Left renal pelvis (tissue), 4 donors: ENCODE measurements at regions not wholly inside any gene's neighbourhood (a gene's known extent, or its start where the extent isn't known, plus 50 kb on each side); places are given as distances from the start of the nearest gene placed in this dataset.
"Not testable (repeated sequence)": the region's sequence is repeated elsewhere in the genome, so short reads cannot be mapped to it uniquely, and the experiment has no call there.

ENCODE experiments used
- DNase-seq, 4 donors: peaks; one replicate each; pipeline ENCODE4 v3.0.0-alpha.2; 2013; ENCODE audit warnings: low read depth in 4 of 4, low spot score in 3 of 4

DNA sequence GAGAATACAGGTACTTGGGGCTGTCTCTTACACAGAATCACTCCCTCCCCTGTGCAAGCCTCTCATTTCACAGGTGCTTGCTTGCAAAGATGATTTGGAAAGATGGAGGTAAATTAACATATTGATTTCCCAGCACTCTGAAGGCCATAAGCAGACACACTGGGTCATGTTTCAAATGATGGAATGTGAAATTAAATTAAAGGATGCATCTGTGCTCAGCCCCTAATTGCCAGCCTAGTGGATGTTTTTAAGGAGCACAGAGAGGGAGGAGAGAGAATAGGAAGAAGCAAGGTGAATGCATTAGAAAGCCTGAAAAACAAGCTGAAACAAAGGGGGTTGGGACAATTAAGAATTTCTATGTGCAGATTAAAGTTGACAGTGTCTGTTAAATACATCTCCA, 96.1 kb upstream of the GRIP1 start:
- no peak for DNase-seq

DNA sequence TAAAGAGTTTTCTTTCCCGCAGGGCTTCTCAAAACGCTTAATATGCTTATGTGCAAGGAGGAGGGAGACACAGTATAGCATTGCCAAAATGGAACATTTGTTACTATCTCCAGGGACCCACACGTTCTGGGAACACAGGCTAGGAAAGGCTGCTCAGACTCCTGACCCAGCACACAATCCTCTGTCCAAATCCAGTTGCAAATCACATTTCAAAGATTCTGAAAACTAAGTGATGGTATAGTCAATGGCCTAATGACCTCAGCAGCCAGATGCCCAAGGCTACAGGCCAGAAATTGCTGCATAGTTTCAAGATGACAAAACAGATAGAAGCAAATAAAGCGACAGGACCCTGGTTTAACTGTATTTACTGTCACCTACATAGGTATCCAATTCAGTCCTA, 97.0 kb upstream of the GRIP1 start:
- no peak for DNase-seq

DNA sequence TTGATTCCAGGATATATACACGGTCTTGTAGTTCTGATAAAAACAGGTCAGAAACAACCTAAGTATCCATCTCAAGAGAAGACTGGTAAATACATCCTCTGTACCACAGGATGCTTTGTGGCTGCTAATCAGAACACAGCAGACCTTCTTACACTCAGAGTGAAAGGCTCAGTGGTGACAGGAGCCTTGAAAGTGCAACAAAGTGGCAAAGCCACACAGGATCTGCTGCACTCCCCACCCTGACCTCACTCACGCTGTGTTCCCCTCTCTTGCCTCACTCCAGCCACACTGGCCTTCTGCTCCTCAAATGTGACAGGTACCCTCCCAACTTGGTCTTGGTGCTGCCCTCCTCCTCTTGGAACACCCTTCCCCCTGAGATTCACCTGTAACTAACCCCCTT, 98.1 kb upstream of the GRIP1 start:
- DNase-seq, result no peak

DNA sequence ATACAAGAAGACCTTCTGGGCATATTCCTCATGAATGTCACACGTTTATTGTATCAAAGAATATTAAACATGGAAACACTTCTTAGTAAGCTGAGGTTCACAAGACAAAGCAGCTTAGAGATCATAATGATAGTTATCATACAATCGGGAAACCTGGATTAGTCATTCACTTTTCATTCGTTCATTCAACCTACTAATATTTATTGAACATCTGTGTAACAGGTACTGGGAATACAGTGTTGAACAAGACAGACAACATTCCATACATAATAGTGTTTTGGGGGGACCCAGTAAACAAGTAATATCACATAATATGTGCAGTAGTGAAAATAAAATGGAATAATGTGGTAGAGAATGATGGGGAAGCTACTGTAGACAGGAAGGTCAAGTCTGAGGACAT, 100.6 kb upstream of the GRIP1 start:
- DNase-seq, result no peak

DNA sequence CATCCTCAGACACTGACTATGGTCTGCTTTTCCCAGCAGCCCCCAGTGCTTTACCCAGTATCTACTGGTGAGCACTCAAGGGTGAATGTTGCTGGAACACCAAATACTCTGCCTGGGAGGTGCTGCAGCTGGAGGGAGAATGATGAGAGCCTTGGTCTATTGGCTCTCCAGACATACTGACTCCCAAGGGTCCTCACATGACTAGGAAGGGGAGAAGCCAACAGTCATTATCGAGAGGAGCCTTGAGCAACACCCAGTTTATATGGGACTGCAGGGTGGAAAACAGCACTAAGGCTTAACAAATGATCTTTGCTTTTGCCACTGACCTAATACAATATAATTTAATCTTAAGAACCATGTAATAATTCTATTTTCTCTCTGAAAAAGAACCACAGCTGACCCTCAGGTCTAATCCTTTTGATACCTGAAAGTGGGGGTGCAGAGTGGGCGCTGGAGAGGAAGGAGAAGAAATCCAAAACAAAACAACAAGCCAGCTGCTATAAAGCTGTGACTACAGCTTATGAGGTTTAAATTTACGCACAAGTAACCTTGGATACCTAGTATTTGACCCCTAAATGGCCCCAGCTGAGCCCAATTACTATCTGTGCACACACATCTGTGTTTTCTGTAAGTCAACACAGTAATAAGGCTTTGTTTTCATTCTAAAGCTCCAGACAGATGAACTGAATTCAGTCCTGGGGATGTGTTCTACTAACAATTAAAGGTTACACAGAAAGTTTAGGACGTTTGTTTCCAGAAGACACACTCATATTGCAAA, 107.8 kb upstream of the GRIP1 start:
- DNase-seq, result no peak

DNA sequence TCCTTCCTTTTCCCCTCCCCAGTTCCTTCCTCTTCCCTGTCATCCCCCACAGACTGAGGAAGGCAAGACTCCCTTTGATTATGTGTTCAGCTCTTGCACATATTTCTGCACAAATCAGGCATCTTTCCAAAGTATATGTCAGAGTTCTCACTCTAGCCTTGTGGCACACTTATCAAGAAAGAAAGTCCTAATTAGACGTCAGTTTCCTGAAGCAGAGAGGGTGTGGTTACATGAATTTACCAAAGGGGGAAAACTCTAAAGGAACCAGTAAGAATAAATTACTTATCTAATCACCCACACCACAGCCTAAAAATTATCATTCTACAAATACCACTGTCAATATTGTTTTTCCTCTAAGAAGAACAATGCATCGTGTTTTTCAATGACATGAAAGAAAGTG, 120.7 kb upstream of the GRIP1 start:
- DNase-seq, result no peak

DNA sequence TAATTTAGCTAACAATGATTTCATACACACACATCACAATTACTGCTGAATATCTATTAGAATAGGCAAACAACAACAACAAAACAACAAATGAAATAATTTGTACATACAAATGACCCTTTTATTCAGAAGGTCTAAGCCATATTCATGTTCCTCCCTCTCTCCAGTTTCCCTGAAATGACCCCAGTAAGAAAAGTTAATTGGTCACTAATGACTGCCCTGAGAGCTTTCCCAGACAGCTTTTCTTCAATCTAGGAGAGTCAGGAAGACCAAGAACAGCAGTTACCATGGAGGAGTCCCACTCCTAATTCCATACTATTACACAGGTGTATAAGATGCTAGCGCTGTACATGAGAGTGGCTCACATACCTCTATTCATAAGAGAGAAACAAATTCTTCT, 121.2 kb upstream of the GRIP1 start:
- no peak for DNase-seq

DNA sequence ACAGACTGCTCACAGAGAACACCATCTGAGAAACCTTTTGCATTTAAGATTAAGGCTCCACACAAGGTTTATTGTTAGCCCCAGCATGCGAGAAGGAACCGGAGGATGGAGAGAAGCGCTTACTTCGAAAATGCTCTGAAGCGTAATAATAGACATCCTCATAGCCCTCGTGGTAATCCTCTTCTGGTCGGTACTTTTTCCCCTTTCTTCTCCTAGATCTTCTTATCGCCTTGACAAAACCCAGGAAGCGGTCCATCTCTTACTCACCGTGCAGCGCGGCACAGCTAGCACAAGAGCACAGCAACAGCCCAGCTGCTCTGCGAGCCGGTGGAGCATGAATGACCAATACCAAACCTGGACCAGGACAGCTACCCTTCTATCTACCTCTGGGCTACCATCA, 125.1 kb upstream of the GRIP1 start:
- no peak for DNase-seq

DNA sequence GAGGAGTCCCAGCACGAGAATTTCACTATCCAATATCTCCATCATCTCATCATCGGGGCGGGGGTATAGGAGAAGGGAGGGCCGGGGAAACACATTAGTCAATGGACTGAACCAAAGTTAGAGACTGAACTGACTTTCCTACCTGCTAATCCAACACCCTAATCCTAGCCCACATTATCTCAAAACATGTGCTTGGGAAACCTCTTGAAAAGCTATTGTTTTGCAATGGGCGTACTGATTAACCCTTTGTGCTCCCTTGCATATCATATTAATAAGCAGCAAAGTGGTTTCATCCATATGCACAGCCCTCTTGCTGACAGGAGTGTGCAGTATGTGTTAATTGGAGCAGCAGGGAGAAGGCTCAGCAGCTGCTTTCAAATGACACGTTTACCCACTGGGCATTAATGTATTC, 125.7 kb upstream of the GRIP1 start:
- no peak for DNase-seq

DNA sequence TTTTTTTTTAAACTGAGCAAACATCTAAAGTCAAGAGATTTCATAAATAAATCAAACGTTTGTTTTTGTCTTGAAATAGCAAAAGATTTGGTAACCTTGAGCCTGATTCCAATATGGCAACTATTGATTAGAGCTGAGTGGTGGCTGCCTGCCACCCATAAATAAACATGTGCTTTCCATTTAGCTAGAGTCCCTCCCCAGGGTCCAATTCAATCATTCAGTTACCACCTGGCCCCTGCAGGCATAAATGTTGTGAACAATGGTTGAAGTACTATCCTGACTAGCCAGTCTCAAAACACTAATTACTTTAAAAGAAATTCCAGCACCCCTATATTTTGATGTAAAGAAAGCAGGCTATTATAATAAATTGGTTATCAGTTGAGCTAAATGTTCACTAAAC, 129.7 kb upstream of the GRIP1 start:
- no peak for DNase-seq

DNA sequence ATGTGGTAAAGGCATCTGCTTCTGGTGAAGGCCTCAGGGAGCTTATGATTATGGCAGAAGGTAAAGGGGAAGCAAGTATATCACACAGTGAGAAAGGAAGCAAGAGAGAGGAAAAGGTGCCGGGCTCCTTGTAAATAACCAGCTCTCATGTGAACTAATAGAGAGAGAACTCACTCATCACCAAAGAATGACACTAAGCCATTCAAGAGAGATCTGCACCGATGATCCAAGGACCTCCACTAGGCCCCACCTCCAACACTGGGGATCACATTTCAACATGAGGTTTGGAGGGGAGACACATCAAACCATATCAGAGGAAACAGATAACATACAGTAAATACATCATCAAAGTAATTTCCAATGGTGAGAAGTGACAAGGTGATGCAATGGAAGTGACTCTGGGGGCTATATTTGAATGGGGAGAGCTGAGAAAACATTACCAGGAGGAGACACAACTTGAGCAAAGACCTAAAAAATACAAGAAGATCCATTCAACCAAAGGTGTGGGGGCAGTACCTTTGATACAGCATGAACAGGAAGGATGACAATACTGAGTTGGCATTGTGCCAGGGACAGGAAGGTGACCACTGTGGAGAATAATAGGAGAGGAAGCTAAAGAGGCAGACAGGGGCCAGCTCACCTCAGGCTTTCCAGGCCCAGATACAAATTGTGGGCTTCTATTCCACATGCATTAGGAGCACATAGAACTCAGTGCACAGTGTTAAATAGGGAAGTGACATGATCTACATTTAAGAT, 134.4 kb upstream of the GRIP1 start:
- no peak for DNase-seq

DNA sequence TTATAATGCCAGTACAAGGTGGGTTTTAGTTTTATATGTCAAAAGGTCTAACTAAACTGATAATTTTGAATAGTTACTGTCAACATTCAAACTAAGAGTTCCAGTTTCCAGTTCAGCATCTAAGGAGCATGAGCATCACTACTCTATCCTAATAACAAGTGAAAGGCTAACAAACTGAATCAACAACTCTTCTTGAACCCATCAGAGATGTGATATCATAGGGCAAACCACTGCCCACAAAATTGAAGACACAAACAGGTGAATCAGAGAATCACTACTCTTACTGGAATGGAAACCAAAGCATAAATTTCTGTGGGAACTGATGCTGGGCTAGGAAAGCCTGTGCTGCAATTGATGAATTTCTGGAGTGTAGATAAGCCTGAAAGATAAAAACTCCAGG, 140.7 kb upstream of the GRIP1 start:
- DNase-seq, result no peak

DNA sequence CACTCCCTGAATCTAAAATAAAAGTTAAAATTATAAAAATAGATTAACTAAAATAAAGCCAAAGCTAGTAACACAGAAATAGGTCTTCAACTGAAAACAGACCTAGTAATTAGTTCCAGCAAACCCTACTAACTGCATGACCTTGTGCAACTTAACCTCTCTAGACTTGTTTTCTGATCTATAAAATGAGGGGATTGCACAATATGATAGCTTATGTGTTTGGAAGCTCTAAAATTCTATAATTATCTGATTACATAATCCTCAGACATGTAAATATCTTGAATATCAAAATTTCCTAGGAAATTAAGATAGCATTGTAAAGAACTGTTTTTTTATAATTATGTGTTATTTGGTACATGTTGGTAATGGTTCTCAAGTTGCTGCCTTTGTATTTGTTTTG, 144.1 kb upstream of the GRIP1 start:
- no peak for DNase-seq

DNA sequence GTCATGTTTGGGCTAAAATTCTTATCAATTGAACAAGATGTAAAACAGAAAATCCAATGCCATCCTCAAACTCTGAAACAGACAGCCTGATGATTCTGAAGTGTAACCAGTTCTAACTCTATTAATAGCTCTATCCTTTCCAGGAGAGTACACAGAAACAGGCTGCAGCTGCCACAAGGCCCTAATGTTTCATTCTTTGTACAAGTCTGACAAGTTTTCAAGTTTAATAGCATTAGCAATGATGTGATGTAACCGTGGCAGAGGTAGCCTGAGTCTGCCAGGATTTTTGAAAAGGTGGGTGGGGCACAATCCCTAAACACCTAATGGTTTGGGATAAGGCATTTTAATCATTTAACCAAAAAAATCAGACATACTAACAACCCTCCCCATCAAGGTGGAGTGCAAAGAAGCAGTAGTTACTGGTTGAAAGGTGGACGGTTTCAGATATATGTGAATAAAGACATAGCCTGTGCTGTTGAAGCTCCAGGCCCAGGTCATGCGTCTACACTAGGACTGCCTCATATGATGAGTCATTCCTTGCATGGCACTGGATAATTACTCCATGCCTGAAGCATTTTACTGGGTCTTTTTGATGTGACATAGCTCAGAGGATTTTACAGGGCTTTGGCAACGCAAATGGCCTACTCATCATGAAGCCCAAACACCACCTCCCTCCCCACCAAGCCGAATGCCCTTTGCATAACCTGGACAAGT, 145.1 kb upstream of the GRIP1 start:
- no peak for DNase-seq

DNA sequence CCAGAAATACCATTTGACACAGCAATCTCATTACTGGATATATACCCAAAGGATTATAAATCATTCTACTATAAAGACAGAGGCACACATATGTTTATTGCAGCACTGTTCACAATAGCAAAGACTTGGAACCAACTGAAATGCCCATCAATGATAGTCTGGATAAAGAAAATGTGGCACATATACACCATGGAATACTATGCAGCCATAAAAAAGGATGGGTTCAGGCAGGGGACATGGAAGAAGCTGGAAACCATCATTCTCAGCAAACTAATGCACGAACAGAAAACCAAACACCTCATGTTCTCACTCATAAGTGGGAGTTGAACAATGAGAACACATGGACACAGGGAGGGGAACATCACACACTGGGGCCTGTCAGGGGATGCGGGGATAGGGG, 147.0 kb upstream of the GRIP1 start:
- DNase-seq, result not testable (repeated sequence)

DNA sequence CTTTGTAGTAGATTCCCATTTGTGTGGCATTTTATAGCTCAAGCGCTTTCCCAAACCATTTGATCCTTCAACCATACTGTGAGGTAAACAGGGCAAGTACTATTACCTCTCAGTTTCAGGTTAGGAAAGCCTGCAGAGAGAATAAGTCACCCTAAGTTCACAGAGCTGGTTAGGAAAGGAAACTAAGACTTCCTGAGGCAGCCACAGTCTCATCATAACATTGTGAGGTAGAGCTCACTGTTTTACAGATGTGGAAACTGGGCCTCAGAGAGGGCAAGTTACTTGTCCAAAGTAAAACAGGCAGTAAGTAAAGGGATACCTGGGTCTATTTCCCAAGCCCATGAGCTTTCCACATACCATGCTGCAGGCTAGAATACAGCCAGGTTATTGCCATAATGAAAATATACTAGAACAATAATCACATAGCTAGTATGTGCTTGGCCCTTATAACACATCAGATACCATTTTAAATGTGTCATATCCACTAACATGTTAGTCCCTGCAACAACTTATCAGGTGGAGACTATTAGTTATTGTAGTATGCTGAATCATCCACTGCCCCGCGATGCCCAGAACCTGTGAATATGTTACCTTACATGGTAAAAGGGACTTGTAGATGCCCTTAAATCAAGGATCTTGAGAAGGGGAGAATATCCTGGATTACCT, 150.9 kb upstream of the GRIP1 start:
- DNase-seq, result no peak

DNA sequence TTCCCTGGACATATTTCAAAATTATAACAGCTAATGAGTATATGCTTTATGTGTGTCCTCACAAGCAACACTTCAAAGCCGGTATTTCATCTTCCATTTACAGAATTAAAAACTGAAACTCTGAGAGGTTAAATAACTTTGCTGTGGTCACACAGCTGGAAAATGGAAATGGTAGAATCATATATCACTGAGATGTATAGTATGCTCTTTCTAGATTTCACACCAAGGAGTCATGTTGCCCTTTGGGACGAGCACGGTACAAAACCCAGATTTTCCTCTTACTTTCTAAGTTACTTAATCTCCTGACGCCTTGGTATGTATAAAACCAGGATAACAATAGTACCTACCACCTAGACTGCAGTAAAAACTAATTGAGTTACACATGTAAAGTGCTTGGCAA, 152.6 kb upstream of the GRIP1 start:
- no peak for DNase-seq

DNA sequence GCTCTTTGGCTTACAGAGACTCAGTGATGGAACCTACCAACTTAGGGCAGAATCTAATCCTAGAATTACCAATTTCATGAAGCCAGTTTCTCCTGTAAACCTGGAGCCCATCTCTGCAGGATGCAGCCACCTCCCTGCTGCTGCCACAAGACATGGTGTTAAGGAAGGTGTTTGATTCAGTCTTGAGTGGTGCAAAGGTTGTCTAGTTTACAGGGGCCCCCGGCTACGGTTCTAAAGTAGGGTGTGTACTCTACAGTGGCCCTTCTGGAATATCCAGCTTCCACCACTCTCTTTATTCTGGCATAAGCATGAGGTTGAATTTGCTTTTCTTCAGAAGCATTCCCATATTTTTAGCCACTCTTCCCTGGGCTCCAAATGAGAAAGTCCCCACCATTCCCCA, 154.1 kb upstream of the GRIP1 start:
- DNase-seq, result no peak

DNA sequence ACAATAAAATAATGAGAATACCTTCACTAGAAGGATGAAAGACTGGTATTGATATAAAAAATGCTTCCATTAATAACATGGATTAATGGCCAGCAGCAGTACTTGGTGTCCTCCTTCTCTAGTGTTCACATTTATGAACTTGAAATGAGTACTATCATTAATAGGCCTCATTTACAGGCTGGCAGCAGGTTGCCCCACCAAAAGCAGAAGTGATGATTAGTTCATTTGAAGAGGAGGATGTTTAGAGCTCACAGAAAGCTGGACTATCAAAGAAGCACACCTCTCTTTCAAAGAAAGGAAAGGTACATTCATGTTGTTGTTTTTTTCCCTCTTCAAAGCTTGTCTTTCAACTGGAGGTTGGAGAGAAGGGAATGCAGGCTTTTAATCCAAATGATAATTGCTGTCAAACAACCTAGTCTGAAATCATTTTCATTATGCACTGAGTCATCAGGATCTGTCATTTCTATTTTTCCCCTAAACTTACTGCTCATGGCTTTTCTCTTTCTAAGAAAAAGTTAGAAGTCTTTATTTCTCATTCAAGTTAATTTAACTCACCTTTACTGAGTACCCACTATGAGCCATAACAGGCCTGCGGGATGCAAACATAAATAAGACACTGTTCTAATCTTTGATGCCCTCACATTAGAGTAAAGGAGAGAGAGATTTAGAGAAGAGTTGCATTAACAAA, 157.9 kb upstream of the GRIP1 start:
- no peak for DNase-seq

DNA sequence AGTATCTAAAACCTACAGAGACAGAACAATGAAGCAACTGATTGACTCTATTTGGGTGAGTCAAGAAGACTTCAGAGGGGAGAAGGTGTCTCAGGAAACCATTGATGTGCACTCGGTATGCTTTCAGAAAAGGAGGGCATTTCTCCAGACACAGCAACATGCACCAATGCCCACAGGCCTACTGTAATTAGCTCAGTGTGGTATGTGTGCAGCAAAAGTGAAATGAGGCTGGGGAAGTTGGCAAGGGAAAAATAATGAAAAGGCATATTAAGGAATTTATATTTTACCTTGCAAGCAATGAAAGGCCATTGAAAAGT, 158.4 kb upstream of the GRIP1 start:
- DNase-seq, result no peak

DNA sequence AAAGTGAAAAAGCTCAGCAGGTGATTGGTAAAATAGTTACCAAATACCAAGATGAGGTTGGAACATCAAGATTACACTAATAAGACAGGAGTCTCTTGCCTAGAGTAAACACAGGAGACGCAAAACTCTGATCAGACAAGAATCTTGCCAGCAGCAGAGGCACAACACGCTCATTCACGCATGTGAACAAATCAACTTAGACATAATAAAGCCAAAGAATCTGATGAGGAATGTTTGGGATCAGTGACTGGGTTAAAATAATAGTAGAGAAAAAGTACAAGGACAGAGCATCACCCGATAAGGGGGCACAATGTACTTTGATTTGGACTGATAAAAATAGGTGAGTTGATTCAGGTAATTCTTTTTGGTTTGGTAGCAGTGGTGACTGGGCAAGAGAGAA, 159.5 kb upstream of the GRIP1 start:
- no peak for DNase-seq
